Endothelial cell (in vitro differentiated cells): ENCODE measurements at regions not wholly inside any gene's neighbourhood (a gene's known extent, or its start where the extent isn't known, plus 50 kb on each side); places are given as distances from the start of the nearest gene placed in this dataset.
"Not testable (repeated sequence)": the region's sequence is repeated elsewhere in the genome, so short reads cannot be mapped to it uniquely, and the experiment has no call there.

ENCODE experiments used
- DNase-seq: peaks from one replicate; pipeline ENCODE4 v3.0.0; 2021; ENCODE audit warnings: low spot score
- H3K27ac Mint-ChIP-seq: one replicate; pipeline ENCODE4 v1.8.0; 2021; ENCODE audit warnings: mixed read lengths, inconsistent platforms; ENCODE audit not compliant: unreplicated experiment
- H3K27me3 Mint-ChIP-seq: one replicate; pipeline ENCODE4 v1.8.0; 2021; ENCODE audit warnings: mild to moderate bottlenecking, moderate library complexity, mixed read lengths, inconsistent platforms; ENCODE audit not compliant: unreplicated experiment
- H3K36me3 Mint-ChIP-seq: one replicate; pipeline ENCODE4 v1.8.0; 2021; ENCODE audit warnings: mild to moderate bottlenecking, low read depth, mixed read lengths, inconsistent platforms; ENCODE audit not compliant: unreplicated experiment
- H3K4me1 Mint-ChIP-seq: one replicate; pipeline ENCODE4 v1.8.0; 2021; ENCODE audit warnings: mild to moderate bottlenecking, mixed read lengths, inconsistent platforms; ENCODE audit not compliant: unreplicated experiment
- H3K4me3 Mint-ChIP-seq: one replicate; pipeline ENCODE4 v1.8.0; 2021; ENCODE audit warnings: mild to moderate bottlenecking, mixed read lengths, inconsistent platforms; ENCODE audit not compliant: unreplicated experiment
- H3K9me3 Mint-ChIP-seq: one replicate; pipeline ENCODE4 v1.8.0; 2021; ENCODE audit warnings: mixed read lengths, inconsistent platforms; ENCODE audit not compliant: unreplicated experiment
- CTCF ChIP-seq: fragments of 200-600 bp; sonication (generic); IDR thresholded peaks from one replicate; pipeline ENCODE4 v1.5.0; 2021; ENCODE audit warnings: antibody characterized with exemption; ENCODE audit not compliant: unreplicated experiment

GRCh38 chr12:83559650-83560049 is 872.9 kb downstream of the TMTC2 start:
- TF ChIP-seq CTCF = no peak
- Mint-ChIP-seq H3K36me3 (peaks cover 6% of the 10 kb centered on the region), H3K27me3 (peaks cover 3% of the 10 kb centered on the region), H3K9me3 (no peaks in the 10 kb centered on the region), H3K27ac (no peak overlapping the region), H3K4me3 (no peak overlapping the region), H3K4me1 (no peaks in the 10 kb centered on the region)
- DNase-seq = no peak

GRCh38 chr12:83556040-83556439 is 869.3 kb downstream of the TMTC2 start:
- H3K27me3 Mint-ChIP-seq, H3K4me3 Mint-ChIP-seq, H3K27ac Mint-ChIP-seq, H3K36me3 Mint-ChIP-seq, DNase-seq, H3K4me1 Mint-ChIP-seq, H3K9me3 Mint-ChIP-seq: not testable (repeated sequence)

- Mint-ChIP-seq H3K4me3 (no peak overlapping the region), H3K36me3 (no peaks in the 10 kb centered on the region), H3K9me3 (no peaks in the 10 kb centered on the region), H3K27ac (no peak overlapping the region), H3K27me3 (peaks cover 4% of the 10 kb centered on the region), H3K4me1 (no peaks in the 10 kb centered on the region)
- no peak for TF ChIP-seq CTCF
- no peak for DNase-seq
These were observed 854.7 kb downstream of the TMTC2 start for GRCh38 chr12:83541446-83541845.

- no peak for DNase-seq
- no peak for TF ChIP-seq CTCF
- H3K9me3 Mint-ChIP-seq = no peaks in the 10 kb centered on the region
- no peak overlapping the region for H3K27ac Mint-ChIP-seq
- H3K4me3 Mint-ChIP-seq = no peak overlapping the region
- no peaks in the 10 kb centered on the region for H3K36me3 Mint-ChIP-seq
- no peaks in the 10 kb centered on the region for H3K4me1 Mint-ChIP-seq
- peaks cover 3% of the 10 kb centered on the region for H3K27me3 Mint-ChIP-seq
These were observed 851.8 kb downstream of the TMTC2 start for GRCh38 chr12:83538361-83538965.

- no peak for DNase-seq
- Mint-ChIP-seq H3K4me3 (no peak overlapping the region), H3K27ac (no peak overlapping the region), H3K36me3 (no peaks in the 10 kb centered on the region), H3K4me1 (no peaks in the 10 kb centered on the region), H3K9me3 (no peaks in the 10 kb centered on the region), H3K27me3 (peaks cover 3% of the 10 kb centered on the region)
- no peak for TF ChIP-seq CTCF
These were observed 850.8 kb downstream of the TMTC2 start for GRCh38 chr12:83537428-83538053.
